RWPE2 (cell line): ENCODE measurements at regions not wholly inside any gene's neighbourhood (a gene's known extent, or its start where the extent isn't known, plus 50 kb on each side); places are given as distances from the start of the nearest gene placed in this dataset.
A peak's percentile ranks its signal among the peaks of the same experiment; 100 is the strongest.

Experiments used
- ATAC-seq: fragments of 200-7000 bp; cut with Tn5 transposase; 3 replicates; pipeline ENCODE4 v1.9.1; 2021; ENCODE audit warnings: low read depth
- DNase-seq: peaks from one replicate; pipeline ENCODE4 v3.0.0-alpha.2; 2020; ENCODE audit warnings: low spot score
- H3K27ac ChIP-seq: fragments of 450-650 bp; 2 replicates; pipeline ENCODE4 v1.5.1; 2017; ENCODE audit warnings: mild to moderate bottlenecking; ENCODE audit not compliant: poor library complexity, severe bottlenecking
- H3K27me3 ChIP-seq: fragments of 250-450 bp; sonication (Bioruptor Pico); 2 replicates; pipeline ENCODE4 v1.5.1; 2021; ENCODE audit warnings: mild to moderate bottlenecking, moderate library complexity; ENCODE audit not compliant: insufficient read depth, poor library complexity, severe bottlenecking
- H3K36me3 ChIP-seq: fragments of 250-450 bp; sonication (Bioruptor Pico); 2 replicates; pipeline ENCODE4 v1.5.1; 2020; ENCODE audit warnings: low read depth, mild to moderate bottlenecking, moderate library complexity
- H3K4me1 ChIP-seq: fragments of 250-450 bp; sonication (Bioruptor Pico); 2 replicates; pipeline ENCODE4 v1.5.1; 2021; ENCODE audit warnings: mild to moderate bottlenecking, moderate library complexity; ENCODE audit not compliant: insufficient read depth, poor library complexity, severe bottlenecking
- H3K4me3 ChIP-seq: fragments of 250-450 bp; sonication (Bioruptor Pico); 2 replicates; pipeline ENCODE4 v1.5.1; 2021; ENCODE audit warnings: mild to moderate bottlenecking, moderate library complexity; ENCODE audit not compliant: severe bottlenecking
- H3K9me3 ChIP-seq: fragments of 250-450 bp; sonication (Bioruptor Pico); 2 replicates; pipeline ENCODE4 v1.5.1; 2021; ENCODE audit warnings: mild to moderate bottlenecking, moderate library complexity; ENCODE audit not compliant: severe bottlenecking
- CTCF ChIP-seq: fragments of 450-650 bp; IDR thresholded peaks from one replicate; pipeline ENCODE4 v1.5.1; 2017; ENCODE audit warnings: mild to moderate bottlenecking, moderate library complexity; ENCODE audit not compliant: poor library complexity, severe bottlenecking

- Histone ChIP-seq H3K27ac (no peak overlapping the region), H3K4me1 (peaks cover 6% of the 10 kb centered on the region), H3K27me3 (no peaks in the 10 kb centered on the region), H3K4me3 (no peak overlapping the region), H3K36me3 (no peaks in the 10 kb centered on the region), H3K9me3 (no peaks in the 10 kb centered on the region)
- no peak for TF ChIP-seq CTCF
- ATAC-seq (peak; percentile 95), DNase-seq (no peak)
Measured at GRCh38 chr5:57316798-57317327, 143.0 kb downstream of the GPBP1 start.

GRCh38 chr5:57315941-57316340 lies 142.1 kb downstream of the GPBP1 start:
- H3K27ac ChIP-seq: no peak overlapping the region
- H3K27me3 ChIP-seq: no peaks in the 10 kb centered on the region
- no peak overlapping the region for H3K4me3 ChIP-seq
- ATAC-seq: no peak
- no peak for TF ChIP-seq CTCF
- H3K36me3 ChIP-seq: no peaks in the 10 kb centered on the region
- H3K4me1 ChIP-seq: peaks cover 6% of the 10 kb centered on the region
- H3K9me3 ChIP-seq: no peaks in the 10 kb centered on the region
- no peak for DNase-seq
